H9 (cell line): ENCODE measurements at regions not wholly inside any gene's neighbourhood (a gene's known extent, or its start where the extent isn't known, plus 50 kb on each side); places are given as distances from the start of the nearest gene placed in this dataset.

Experiments used
- DNase-seq: peaks from one replicate; pipeline ENCODE4 v3.0.0-alpha.2; 2017
- H2AFZ ChIP-seq: one replicate; pipeline ENCODE4 v1.6.1; 2013; ENCODE audit warnings: mild to moderate bottlenecking, low read length, control low read depth, moderate library complexity
- H2AK5ac ChIP-seq: 2 replicates; pipeline ENCODE4 v1.6.1; 2013; ENCODE audit warnings: low read length, control low read depth, mixed read lengths; ENCODE audit not compliant: insufficient read length
- H2BK120ac ChIP-seq: one replicate; pipeline ENCODE4 v1.6.1; 2013; ENCODE audit warnings: low read depth, mild to moderate bottlenecking, low read length, control low read depth, inconsistent platforms; ENCODE audit not compliant: poor library complexity, severe bottlenecking
- H2BK12ac ChIP-seq: 2 replicates; pipeline ENCODE4 v1.6.1; 2013; ENCODE audit warnings: low read length, control low read depth, mixed read lengths, low read depth; ENCODE audit not compliant: insufficient read length
- H2BK15ac ChIP-seq: 2 replicates; pipeline ENCODE4 v1.6.1; 2013; ENCODE audit warnings: low read depth, low read length, control low read depth
- H2BK20ac ChIP-seq: one replicate; pipeline ENCODE4 v1.6.1; 2013; ENCODE audit warnings: low read depth, mild to moderate bottlenecking, low read length, control low read depth, inconsistent platforms; ENCODE audit not compliant: poor library complexity, severe bottlenecking
- H2BK5ac ChIP-seq: 2 replicates; pipeline ENCODE4 v1.6.1; 2013; ENCODE audit warnings: low read length, control low read depth, mixed read lengths; ENCODE audit not compliant: insufficient read length
- H3K14ac ChIP-seq: 2 replicates; pipeline ENCODE4 v1.6.1; 2013; ENCODE audit warnings: low read length, control low read depth; ENCODE audit not compliant: insufficient read depth
- H3K18ac ChIP-seq: 2 replicates; pipeline ENCODE4 v1.6.1; 2013; ENCODE audit warnings: low read depth, mild to moderate bottlenecking, mixed read lengths, low read length, control low read depth; ENCODE audit not compliant: insufficient read length
- H3K23ac ChIP-seq: 2 replicates; pipeline ENCODE4 v1.6.1; 2013; ENCODE audit warnings: low read length, control low read depth, mixed read lengths, low read depth; ENCODE audit not compliant: insufficient read length
- H3K23me2 ChIP-seq: 2 replicates; pipeline ENCODE4 v1.6.1; 2013; ENCODE audit warnings: low read depth, mild to moderate bottlenecking, mixed read lengths, low read length, control low read depth; ENCODE audit not compliant: insufficient read length, poor library complexity, severe bottlenecking
- H3K27ac ChIP-seq: 2 replicates; pipeline ENCODE4 v1.5.1; 2013; ENCODE audit warnings: low read length, control low read depth, mixed read lengths, low read depth; ENCODE audit not compliant: insufficient read length
- H3K27me3 ChIP-seq: 2 replicates; pipeline ENCODE4 v1.6.1; 2013; ENCODE audit warnings: low read length, control low read depth, inconsistent platforms; ENCODE audit not compliant: insufficient read depth
- H3K4ac ChIP-seq: 2 replicates; pipeline ENCODE4 v1.6.1; 2013; ENCODE audit warnings: low read depth, mild to moderate bottlenecking, control low read depth, inconsistent platforms, low read length, moderate library complexity
- H3K4me1 ChIP-seq: 2 replicates; pipeline ENCODE4 v1.6.1; 2013; ENCODE audit warnings: low read length, control low read depth, inconsistent platforms; ENCODE audit not compliant: insufficient read depth
- H3K4me2 ChIP-seq: 2 replicates; pipeline ENCODE4 v1.6.1; 2013; ENCODE audit warnings: low read length, control low read depth, mixed read lengths; ENCODE audit not compliant: insufficient read length, insufficient read depth
- H3K56ac ChIP-seq: 2 replicates; pipeline ENCODE4 v1.6.1; 2013; ENCODE audit warnings: low read depth, mild to moderate bottlenecking, mixed read lengths, low read length, control low read depth; ENCODE audit not compliant: insufficient read length
- H3K79me1 ChIP-seq: 2 replicates; pipeline ENCODE4 v1.6.1; 2013; ENCODE audit warnings: low read depth, mild to moderate bottlenecking, moderate library complexity, low read length, control low read depth, inconsistent platforms; ENCODE audit not compliant: insufficient read depth, poor library complexity, severe bottlenecking
- H3K79me2 ChIP-seq: 2 replicates; pipeline ENCODE4 v1.6.1; 2013; ENCODE audit warnings: low read length, control low read depth, inconsistent platforms; ENCODE audit not compliant: insufficient read depth
- H3K9ac ChIP-seq: 2 replicates; pipeline ENCODE4 v1.6.1; 2013; ENCODE audit warnings: low read length, control low read depth, mixed read lengths; ENCODE audit not compliant: insufficient read length; ENCODE audit errors: extremely low read depth
- H3K9me3 ChIP-seq: one replicate; pipeline ENCODE4 v1.6.1; 2013; ENCODE audit warnings: low read depth, low read length, inconsistent platforms; ENCODE audit not compliant: control insufficient read depth
- H3T11ph ChIP-seq: one replicate; pipeline ENCODE4 v1.6.1; 2013; ENCODE audit warnings: mild to moderate bottlenecking, low read length, control low read depth, inconsistent platforms
- H4K20me1 ChIP-seq: one replicate; pipeline ENCODE4 v1.6.1; 2013; ENCODE audit not compliant: control insufficient read depth, insufficient read length, insufficient read depth
- H4K5ac ChIP-seq: 2 replicates; pipeline ENCODE4 v1.6.1; 2013; ENCODE audit warnings: low read depth, mild to moderate bottlenecking, mixed read lengths, low read length, control low read depth; ENCODE audit not compliant: insufficient read length
- H4K8ac ChIP-seq: replicated peaks from 2 replicates; pipeline ENCODE4 v1.6.1; 2013; ENCODE audit warnings: low read length, control low read depth, mixed read lengths, low read depth; ENCODE audit not compliant: insufficient read length
- H4K91ac ChIP-seq: 2 replicates; pipeline ENCODE4 v1.6.1; 2013; ENCODE audit warnings: low read depth, mild to moderate bottlenecking, moderate library complexity, mixed read lengths, low read length, control low read depth; ENCODE audit not compliant: insufficient read length
- H3K27ac Mint-ChIP-seq, 3 experiments: 2 replicates in 2 of 3; 3 replicates in 1 of 3; pipeline ENCODE4 v1.8.0; 2020 to 2021; ENCODE audit warnings: mixed read lengths in 3 of 3, mild to moderate bottlenecking in 1 of 3, moderate library complexity in 1 of 3
- H3K27me3 Mint-ChIP-seq: 2 replicates; pipeline ENCODE4 v1.8.0; 2021; ENCODE audit warnings: low read depth, mild to moderate bottlenecking, moderate library complexity, mixed read lengths
- H3K36me3 Mint-ChIP-seq, 3 experiments: 2 replicates in 2 of 3; 3 replicates in 1 of 3; pipeline ENCODE4 v1.8.0; 2020 to 2021; ENCODE audit warnings: low read depth in 3 of 3, mixed read lengths in 3 of 3; ENCODE audit not compliant: insufficient read depth in 1 of 3
- H3K4me1 Mint-ChIP-seq, 2 experiments: 2 replicates each; pipeline ENCODE4 v1.8.0; 2020; ENCODE audit warnings: mixed read lengths in 2 of 2
- H3K4me3 Mint-ChIP-seq, 2 experiments: 2 replicates in 1 of 2; 3 replicates in 1 of 2; pipeline ENCODE4 v1.8.0; 2020 to 2021; ENCODE audit warnings: mild to moderate bottlenecking in 2 of 2, mixed read lengths in 2 of 2, moderate library complexity in 1 of 2
- H3K9me3 Mint-ChIP-seq, 2 experiments: 2 replicates in 1 of 2; 3 replicates in 1 of 2; pipeline ENCODE4 v1.8.0; 2020; ENCODE audit warnings: mild to moderate bottlenecking in 2 of 2, mixed read lengths in 2 of 2, moderate library complexity in 1 of 2
- CTCF ChIP-seq: fragments of 200-600 bp; sonication (generic); conservative IDR thresholded peaks from 3 replicates; pipeline ENCODE4 v1.8.0; 2021; ENCODE audit warnings: antibody characterized with exemption, mild to moderate bottlenecking
- WGBS: extraction: QIAGEN DNeasy Blood & Tissue Kit; methylation state at CpG from one replicate; pipeline ENCODE4 v1.1.7; 2013; ENCODE audit warnings: missing lambda C conversion rate, low lambda C conversion rate, mixed read lengths; ENCODE audit not compliant: insufficient read length; ENCODE audit errors: extremely low coverage; 5-methylcytosine and 5-hydroxymethylcytosine counted together

GRCh38 chr11:13150487-13150886, 127.1 kb upstream of the BMAL1 start:
- no peak for DNase-seq
- no peak for TF ChIP-seq CTCF
- Histone ChIP-seq H2BK15ac (no peak overlapping the region), H3K79me1 (no peaks in the 10 kb centered on the region), H2BK120ac (no peak overlapping the region), H3K27me3 (no peaks in the 10 kb centered on the region), H3K23ac (no peak overlapping the region), H4K5ac (no peak overlapping the region), H3K4me2 (no peak overlapping the region), H3K56ac (no peak overlapping the region), H2AK5ac (no peak overlapping the region), H3K4ac (no peak overlapping the region), H3K9me3 (no peaks in the 10 kb centered on the region), H3K27ac (no peak overlapping the region), H3T11ph (no peak overlapping the region), H2BK12ac (no peak overlapping the region), H4K20me1 (no peaks in the 10 kb centered on the region), H3K9ac (no peak overlapping the region), H2BK5ac (no peak overlapping the region), H4K8ac (no peak overlapping the region), H3K18ac (no peak overlapping the region), H3K14ac (no peak overlapping the region), H3K4me1 (no peaks in the 10 kb centered on the region), H3K79me2 (no peaks in the 10 kb centered on the region), H2BK20ac (no peak overlapping the region), H3K23me2 (no peaks in the 10 kb centered on the region), H2AFZ (no peak overlapping the region), H4K91ac (no peak overlapping the region)
- H3K4me1 Mint-ChIP-seq = peaks cover under 1 to 3% of the 10 kb centered on the region in 2 experiments; a peak in 3 of 4 replicates
- no peak overlapping the region for H3K4me3 Mint-ChIP-seq
- H3K27me3 Mint-ChIP-seq = no peaks in the 10 kb centered on the region; the same call in none of the 2 replicates
- peaks cover 3 to 5% of the 10 kb centered on the region in 2 experiments for H3K9me3 Mint-ChIP-seq
- no peak overlapping the region for H3K27ac Mint-ChIP-seq
- no CpG with 5 or more reads among the region's 5 CpGs for WGBS
- H3K36me3 Mint-ChIP-seq = peaks cover 0 to 4% (median 0%) of the 10 kb centered on the region in 3 experiments; a peak in 1 of 7 replicates
